ENCODE measurements at regions not wholly inside any gene's neighbourhood (a gene's known extent, or its start where the extent isn't known, plus 50 kb on each side); places are given as distances from the start of the nearest gene placed in this dataset.

DNA sequence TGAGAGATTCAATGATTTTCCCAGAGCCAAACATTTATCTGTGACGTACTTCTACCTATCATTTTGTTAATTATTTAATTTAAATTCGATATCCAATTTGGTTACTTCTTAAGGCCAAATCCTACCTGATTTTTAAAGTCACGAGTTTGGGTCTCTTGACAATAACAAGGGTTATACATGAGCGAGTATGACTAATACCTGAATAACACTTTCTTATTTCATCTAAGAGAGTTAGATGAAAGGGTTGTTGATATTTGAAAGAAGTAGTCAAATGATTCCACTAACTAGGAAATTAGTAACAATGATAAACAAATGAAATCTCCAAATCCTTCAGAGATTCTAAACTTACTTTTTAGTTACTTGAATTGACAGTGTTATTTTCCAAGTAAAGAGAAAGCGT is 1086.9 kb downstream of the XPNPEP1 start:
- TF ChIP-seq POLR2A (IDR thresholded peaks at IDR 0.05) (no peak), CTCF (IDR thresholded peaks at IDR 0.05) (no peak)

Measured in testis (tissue), 2 donors.